ENCODE measurements at regions not wholly inside any gene's neighbourhood (a gene's known extent, or its start where the extent isn't known, plus 50 kb on each side); places are given as distances from the start of the nearest gene placed in this dataset.

DNA sequence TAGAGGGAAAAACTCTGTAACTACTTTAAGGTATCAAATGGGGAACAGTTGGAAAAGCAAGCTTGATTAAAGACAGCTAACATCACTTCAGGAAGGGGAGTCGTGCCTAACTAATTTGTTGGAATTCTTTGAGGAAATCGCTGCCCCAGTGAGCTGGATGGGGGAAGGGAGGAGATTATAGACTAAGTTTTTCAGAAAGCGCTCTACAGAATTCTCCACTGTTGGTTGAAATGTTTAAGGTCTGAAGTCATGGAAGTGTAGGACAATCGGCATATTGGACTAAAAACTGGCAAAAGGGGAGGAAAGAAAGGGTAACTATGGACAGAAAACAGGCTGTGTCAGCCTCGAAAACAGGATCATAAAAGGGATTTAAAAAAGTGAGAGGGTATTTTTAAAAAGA is 229.9 kb upstream of the HMGA2 start:
- TF ChIP-seq, protein P1, sequence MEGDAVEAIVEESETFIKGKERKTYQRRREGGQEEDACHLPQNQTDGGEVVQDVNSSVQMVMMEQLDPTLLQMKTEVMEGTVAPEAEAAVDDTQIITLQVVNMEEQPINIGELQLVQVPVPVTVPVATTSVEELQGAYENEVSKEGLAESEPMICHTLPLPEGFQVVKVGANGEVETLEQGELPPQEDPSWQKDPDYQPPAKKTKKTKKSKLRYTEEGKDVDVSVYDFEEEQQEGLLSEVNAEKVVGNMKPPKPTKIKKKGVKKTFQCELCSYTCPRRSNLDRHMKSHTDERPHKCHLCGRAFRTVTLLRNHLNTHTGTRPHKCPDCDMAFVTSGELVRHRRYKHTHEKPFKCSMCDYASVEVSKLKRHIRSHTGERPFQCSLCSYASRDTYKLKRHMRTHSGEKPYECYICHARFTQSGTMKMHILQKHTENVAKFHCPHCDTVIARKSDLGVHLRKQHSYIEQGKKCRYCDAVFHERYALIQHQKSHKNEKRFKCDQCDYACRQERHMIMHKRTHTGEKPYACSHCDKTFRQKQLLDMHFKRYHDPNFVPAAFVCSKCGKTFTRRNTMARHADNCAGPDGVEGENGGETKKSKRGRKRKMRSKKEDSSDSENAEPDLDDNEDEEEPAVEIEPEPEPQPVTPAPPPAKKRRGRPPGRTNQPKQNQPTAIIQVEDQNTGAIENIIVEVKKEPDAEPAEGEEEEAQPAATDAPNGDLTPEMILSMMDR (IDR thresholded peaks at IDR 0.05; ENCODE audit: poor library complexity, severe bottlenecking), result no peak
- no peaks in the 10 kb centered on the region for H3K9me3 ChIP-seq (ENCODE audit: severe bottlenecking)
- H3K36me3 ChIP-seq (ENCODE audit: low read depth), result no peaks in the 10 kb centered on the region
- DNase-seq (ENCODE audit: low spot score), result no peak
- ATAC-seq (ENCODE audit: low read depth), result no peak
- no peaks in the 10 kb centered on the region for H3K27me3 ChIP-seq (ENCODE audit: insufficient read depth, poor library complexity, severe bottlenecking)
- H3K4me3 ChIP-seq (ENCODE audit: severe bottlenecking), result no peak overlapping the region
- H3K4me1 ChIP-seq (ENCODE audit: insufficient read depth, poor library complexity, severe bottlenecking), result peaks cover 24% of the 10 kb centered on the region
- no peak overlapping the region for H3K27ac ChIP-seq (ENCODE audit: poor library complexity, severe bottlenecking)

DNA sequence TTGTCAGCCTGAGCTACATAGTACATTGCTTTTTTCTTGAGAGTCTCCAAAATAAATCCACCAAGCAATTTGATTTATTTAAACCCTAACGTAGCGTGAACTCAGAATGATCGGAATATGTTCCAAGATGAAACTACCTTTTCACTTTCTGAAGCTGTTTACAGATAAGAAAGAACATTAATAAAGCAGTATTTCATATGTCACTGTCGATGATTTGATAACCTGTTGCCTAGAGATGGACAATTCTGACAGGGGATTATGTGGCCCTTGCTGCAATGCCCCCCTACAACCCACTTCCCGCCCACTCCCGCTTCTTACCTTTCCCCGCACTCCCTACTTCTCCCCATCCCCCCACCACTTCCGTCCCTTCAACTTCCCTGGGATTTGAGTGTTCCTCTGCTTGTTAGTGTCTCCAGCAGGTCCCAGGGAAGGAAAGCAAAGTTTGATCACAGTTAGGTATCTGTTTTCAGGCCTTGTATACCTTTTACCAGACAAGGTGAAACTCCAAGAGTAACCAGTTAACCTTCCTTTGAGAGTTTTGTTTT is 229.2 kb upstream of the HMGA2 start:
- H3K4me1 ChIP-seq (ENCODE audit: insufficient read depth, poor library complexity, severe bottlenecking), result peaks cover 24% of the 10 kb centered on the region
- H3K9me3 ChIP-seq (ENCODE audit: severe bottlenecking), result no peaks in the 10 kb centered on the region
- H3K36me3 ChIP-seq (ENCODE audit: low read depth), result no peaks in the 10 kb centered on the region
- peak overlapping the region; percentile 89 for H3K27ac ChIP-seq (ENCODE audit: poor library complexity, severe bottlenecking)
- DNase-seq (ENCODE audit: low spot score) (no peak), ATAC-seq (ENCODE audit: low read depth) (no peak)
- H3K4me3 ChIP-seq (ENCODE audit: severe bottlenecking), result no peak overlapping the region
- H3K27me3 ChIP-seq (ENCODE audit: insufficient read depth, poor library complexity, severe bottlenecking), result no peaks in the 10 kb centered on the region
- TF ChIP-seq, protein P1 (IDR thresholded peaks at IDR 0.05; ENCODE audit: poor library complexity, severe bottlenecking), result no peak

DNA sequence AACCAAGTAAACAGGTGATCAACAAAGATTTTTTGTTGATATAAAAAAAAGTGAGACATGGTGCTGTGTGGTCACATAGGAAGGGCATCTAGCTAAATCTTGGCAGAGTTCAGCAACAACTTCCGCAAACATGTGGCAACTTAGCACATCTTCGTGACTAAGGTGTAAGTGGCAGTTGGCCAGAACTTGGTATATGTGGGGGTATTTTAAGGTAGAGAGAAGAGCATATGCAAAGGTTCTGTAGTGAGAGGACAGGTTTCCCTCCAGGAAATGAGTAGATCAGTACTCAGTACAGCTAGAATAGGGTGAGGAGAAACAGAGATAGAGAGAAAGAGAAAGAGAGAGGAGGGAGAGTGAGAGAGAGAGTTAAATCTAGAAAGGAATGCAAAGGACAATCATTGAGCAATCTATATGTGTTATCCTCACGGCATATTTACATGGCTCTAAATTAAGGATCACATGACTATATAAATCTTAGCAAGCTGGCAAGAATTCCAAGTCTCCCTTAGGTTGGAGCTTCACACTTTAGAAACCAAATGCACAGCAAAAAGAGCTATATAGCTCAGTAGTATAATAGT is 227.7 kb upstream of the HMGA2 start:
- peaks cover 26% of the 10 kb centered on the region for H3K4me1 ChIP-seq (ENCODE audit: insufficient read depth, poor library complexity, severe bottlenecking)
- peak; percentile 92 for ATAC-seq (ENCODE audit: low read depth)
- DNase-seq (ENCODE audit: low spot score), result peak; percentile 88
- TF ChIP-seq, protein P1 (IDR thresholded peaks at IDR 0.05; ENCODE audit: poor library complexity, severe bottlenecking), result no peak
- H3K9me3 ChIP-seq (ENCODE audit: severe bottlenecking), result no peaks in the 10 kb centered on the region
- H3K27me3 ChIP-seq (ENCODE audit: insufficient read depth, poor library complexity, severe bottlenecking), result no peaks in the 10 kb centered on the region
- no peak overlapping the region for H3K4me3 ChIP-seq (ENCODE audit: severe bottlenecking)
- peak overlapping the region; percentile 89 for H3K27ac ChIP-seq (ENCODE audit: poor library complexity, severe bottlenecking)
- H3K36me3 ChIP-seq (ENCODE audit: low read depth), result no peaks in the 10 kb centered on the region

DNA sequence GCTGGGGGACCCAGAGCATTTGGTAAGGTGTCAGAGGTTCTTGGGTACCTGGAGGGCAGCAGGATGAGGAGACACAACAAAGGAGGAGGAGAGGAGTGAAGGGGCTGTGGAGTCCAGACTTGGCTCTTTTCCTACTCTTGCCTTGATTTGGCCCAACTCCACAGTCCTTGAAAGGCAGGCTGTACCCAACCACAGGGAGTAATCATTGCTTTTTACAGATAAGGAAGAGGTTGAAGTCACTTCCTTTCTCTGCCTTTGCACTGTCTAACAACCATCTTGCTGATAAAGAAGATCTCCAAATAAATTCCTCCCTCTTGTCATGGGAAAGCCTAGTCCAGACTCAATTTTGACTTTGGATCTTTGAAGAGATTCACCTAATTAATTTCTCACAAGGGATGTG is 226.8 kb upstream of the HMGA2 start:
- no peak overlapping the region for H3K4me3 ChIP-seq (ENCODE audit: severe bottlenecking)
- TF ChIP-seq, protein P1 (IDR thresholded peaks at IDR 0.05; ENCODE audit: poor library complexity, severe bottlenecking), result no peak
- no peaks in the 10 kb centered on the region for H3K36me3 ChIP-seq (ENCODE audit: low read depth)
- H3K27ac ChIP-seq (ENCODE audit: poor library complexity, severe bottlenecking), result peak overlapping the region; percentile 89
- H3K9me3 ChIP-seq (ENCODE audit: severe bottlenecking), result no peaks in the 10 kb centered on the region
- no peaks in the 10 kb centered on the region for H3K27me3 ChIP-seq (ENCODE audit: insufficient read depth, poor library complexity, severe bottlenecking)
- ATAC-seq (ENCODE audit: low read depth) (no peak), DNase-seq (ENCODE audit: low spot score) (no peak)
- H3K4me1 ChIP-seq (ENCODE audit: insufficient read depth, poor library complexity, severe bottlenecking), result peaks cover 35% of the 10 kb centered on the region

DNA sequence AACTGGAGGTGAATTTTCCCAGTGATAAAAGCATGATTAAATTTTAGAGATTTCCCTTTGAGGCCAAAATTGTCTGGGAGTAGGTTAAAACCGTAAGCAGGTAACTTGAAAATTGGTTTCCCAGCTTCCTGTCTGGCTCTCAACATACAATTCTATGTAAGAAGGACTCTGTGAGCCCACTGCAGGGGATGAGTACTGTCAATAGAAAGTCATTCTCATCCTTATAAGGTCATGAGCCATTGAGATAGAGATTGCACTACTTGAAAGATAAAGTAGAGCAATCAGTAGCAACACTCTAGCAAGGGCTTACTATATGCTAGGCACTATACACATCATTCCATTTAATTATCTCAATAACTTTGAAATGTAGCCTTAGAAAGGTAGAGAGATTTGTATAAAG is 225.6 kb upstream of the HMGA2 start:
- ATAC-seq (ENCODE audit: low read depth) (no peak), DNase-seq (ENCODE audit: low spot score) (no peak)
- no peaks in the 10 kb centered on the region for H3K9me3 ChIP-seq (ENCODE audit: severe bottlenecking)
- H3K27ac ChIP-seq (ENCODE audit: poor library complexity, severe bottlenecking), result peak overlapping the region; percentile 89
- H3K27me3 ChIP-seq (ENCODE audit: insufficient read depth, poor library complexity, severe bottlenecking), result no peaks in the 10 kb centered on the region
- TF ChIP-seq, protein P1 (IDR thresholded peaks at IDR 0.05; ENCODE audit: poor library complexity, severe bottlenecking), result no peak
- H3K36me3 ChIP-seq (ENCODE audit: low read depth), result no peaks in the 10 kb centered on the region
- no peak overlapping the region for H3K4me3 ChIP-seq (ENCODE audit: severe bottlenecking)
- peaks cover 39% of the 10 kb centered on the region for H3K4me1 ChIP-seq (ENCODE audit: insufficient read depth, poor library complexity, severe bottlenecking)

All from RWPE2 (cell line).